ENCODE measurements at regions not wholly inside any gene's neighbourhood (a gene's known extent, or its start where the extent isn't known, plus 50 kb on each side); places are given as distances from the start of the nearest gene placed in this dataset.

DNA sequence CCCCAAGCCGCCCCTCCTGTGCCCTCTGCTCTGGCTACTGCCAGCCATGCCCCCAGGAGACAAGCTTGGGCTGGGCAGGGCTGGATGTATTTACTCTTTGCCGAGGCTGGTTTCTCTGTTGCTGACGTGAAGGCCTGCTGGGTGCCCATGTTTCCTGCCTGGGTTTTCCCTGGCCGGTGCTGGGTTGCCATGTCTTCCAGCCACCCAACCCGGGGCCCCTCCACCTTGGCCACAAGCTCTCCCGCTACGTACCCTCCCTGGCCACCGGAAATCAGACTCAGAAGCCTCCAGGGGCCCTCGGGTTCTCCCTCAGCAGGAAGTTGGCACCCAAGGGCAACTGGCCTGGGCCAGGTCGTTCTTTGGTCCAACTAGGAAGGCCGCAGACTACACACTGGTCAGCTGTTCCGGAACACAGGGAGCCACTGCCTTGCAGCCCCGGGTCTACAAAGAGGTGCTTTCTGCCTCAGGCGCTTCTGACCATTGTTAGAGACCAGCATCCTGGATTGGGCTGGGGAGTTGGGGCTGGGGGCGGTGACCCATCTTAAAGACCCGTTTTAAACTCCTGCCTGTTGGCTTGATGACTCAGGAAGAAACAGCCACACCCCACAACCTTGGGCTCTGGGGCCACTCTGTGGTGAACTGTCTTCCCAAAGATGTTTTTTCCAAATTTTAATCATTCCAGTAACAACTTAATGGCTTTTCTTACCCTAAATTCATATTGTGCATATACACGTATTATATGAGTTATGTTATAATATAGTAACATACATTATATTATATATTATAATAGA lies 71.2 kb upstream of the RUNX3 start:
- POLR2A ChIA-PET: no interaction called here
- no peak for DNase-seq (ENCODE audit: low read depth, low spot score)
- CTCF ChIA-PET: no interaction called here
- peaks cover 22% of the 10 kb centered on the region for H3K27me3 ChIP-seq (ENCODE audit: control insufficient read depth, insufficient read depth, low read length)
- H3K27ac ChIP-seq (ENCODE audit: low read depth, low read length): no peak overlapping the region
- TF ChIP-seq, protein P1, sequence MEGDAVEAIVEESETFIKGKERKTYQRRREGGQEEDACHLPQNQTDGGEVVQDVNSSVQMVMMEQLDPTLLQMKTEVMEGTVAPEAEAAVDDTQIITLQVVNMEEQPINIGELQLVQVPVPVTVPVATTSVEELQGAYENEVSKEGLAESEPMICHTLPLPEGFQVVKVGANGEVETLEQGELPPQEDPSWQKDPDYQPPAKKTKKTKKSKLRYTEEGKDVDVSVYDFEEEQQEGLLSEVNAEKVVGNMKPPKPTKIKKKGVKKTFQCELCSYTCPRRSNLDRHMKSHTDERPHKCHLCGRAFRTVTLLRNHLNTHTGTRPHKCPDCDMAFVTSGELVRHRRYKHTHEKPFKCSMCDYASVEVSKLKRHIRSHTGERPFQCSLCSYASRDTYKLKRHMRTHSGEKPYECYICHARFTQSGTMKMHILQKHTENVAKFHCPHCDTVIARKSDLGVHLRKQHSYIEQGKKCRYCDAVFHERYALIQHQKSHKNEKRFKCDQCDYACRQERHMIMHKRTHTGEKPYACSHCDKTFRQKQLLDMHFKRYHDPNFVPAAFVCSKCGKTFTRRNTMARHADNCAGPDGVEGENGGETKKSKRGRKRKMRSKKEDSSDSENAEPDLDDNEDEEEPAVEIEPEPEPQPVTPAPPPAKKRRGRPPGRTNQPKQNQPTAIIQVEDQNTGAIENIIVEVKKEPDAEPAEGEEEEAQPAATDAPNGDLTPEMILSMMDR (IDR thresholded peaks at IDR 0.05; ENCODE audit: low read depth, low read length): no peak
- peaks cover 4% of the 10 kb centered on the region; the same call in 1 of the 2 replicates for H3K9me3 ChIP-seq (ENCODE audit: control insufficient read depth, insufficient read depth, low read length)
- no peak overlapping the region for H3K4me3 ChIP-seq (ENCODE audit: low read depth, low read length)

DNA sequence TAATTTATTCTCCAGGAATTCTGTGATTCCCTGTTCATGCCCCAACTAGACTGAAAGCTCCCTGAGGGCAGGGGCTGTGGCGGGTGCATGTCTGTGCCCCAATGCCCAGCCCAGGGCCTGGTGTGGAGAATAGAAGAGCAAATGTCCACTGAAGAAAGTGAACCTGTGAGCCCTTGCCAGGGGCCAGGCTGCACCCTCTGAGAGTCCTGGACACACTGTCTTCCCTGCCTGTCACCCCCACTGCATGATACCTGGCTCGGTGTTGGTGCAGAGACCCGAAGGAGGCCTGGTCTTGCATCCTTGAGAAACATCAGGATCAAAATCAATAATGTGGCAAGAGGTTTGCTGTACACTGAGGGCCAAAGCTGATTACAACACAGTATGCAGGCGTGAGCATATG lies 69.8 kb upstream of the RUNX3 start:
- TF ChIP-seq, protein P1 (IDR thresholded peaks at IDR 0.05; ENCODE audit: low read depth, low read length): no peak
- ChIA-PET POLR2A (interaction anchor here (0.7 kb wide), 1 partner anchor 30 kb away, joined by 4 read pairs; no protein-coding TSS in a partner anchor), CTCF (no interaction called here)
- no peak for DNase-seq (ENCODE audit: low read depth, low spot score)
- no peak overlapping the region for H3K4me3 ChIP-seq (ENCODE audit: low read depth, low read length)
- no peak overlapping the region for H3K27ac ChIP-seq (ENCODE audit: low read depth, low read length)
- peaks cover 9% of the 10 kb centered on the region for H3K27me3 ChIP-seq (ENCODE audit: control insufficient read depth, insufficient read depth, low read length)
- peaks cover 4% of the 10 kb centered on the region; the same call in 1 of the 2 replicates for H3K9me3 ChIP-seq (ENCODE audit: control insufficient read depth, insufficient read depth, low read length)

DNA sequence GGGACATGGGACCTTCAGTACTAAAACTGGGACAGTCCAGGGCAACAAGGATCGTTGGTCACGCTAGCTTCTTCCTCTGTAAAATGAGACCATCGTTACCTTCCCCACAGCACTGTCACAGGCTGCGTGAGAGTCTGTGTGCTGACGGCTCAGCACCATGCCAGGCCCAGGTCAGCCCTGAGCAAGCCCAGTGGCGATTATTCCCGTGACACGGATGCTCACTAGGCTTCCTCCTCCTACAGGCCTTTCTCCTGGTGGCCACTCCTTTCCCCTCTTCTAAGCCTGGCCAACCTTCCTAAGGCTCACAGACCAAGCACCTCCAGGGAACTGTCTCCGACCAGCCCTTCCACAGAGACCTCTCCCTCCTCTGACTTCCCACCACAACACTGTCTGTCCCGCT lies 69.3 kb upstream of the RUNX3 start:
- DNase-seq (ENCODE audit: low read depth, low spot score): no peak
- ChIA-PET CTCF (no interaction called here), POLR2A (interaction anchor here (0.7 kb wide), 1 partner anchor 515 kb away, joined by 3 read pairs; no protein-coding TSS in a partner anchor)
- Histone ChIP-seq H3K27me3 (ENCODE audit: control insufficient read depth, insufficient read depth, low read length) (peaks cover 7% of the 10 kb centered on the region), H3K4me3 (ENCODE audit: low read depth, low read length) (no peak overlapping the region), H3K27ac (ENCODE audit: low read depth, low read length) (no peak overlapping the region), H3K9me3 (ENCODE audit: control insufficient read depth, insufficient read depth, low read length) (peaks cover 4% of the 10 kb centered on the region; the same call in 1 of the 2 replicates)
- TF ChIP-seq, protein P1 (IDR thresholded peaks at IDR 0.05; ENCODE audit: low read depth, low read length): no peak

DNA sequence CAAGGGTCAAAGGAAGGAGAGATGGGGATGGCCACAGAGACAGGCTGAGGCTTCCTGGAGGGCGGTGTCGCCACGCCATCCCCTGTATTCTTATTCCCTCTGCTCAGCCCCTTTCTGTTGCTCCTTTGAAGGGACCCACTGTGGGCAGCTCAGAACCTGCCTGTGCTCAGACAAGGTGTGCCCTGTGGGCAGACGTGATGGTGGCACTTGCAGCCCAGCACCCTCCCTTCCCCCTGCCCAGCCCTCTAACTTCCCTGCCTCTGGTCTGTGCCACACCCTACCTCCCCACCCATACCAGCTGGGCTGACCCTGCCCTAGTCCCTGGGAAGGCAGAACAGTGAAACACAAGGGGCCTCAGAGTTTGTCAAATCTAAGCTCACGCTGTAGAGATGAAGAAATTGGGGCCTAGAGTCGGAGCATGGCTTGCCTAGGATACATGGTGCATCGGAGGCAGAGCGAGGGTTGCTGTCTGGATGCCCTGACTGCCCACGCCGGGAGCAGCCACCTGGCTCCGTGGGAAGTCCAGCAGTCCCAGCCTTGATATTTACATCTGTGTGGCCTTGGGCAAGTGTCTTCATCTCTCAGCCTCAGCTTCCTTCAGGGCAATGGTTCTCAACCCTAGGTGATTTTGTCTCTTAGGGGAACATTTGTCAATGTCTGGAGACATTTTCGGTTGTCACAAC lies 68.6 kb upstream of the RUNX3 start:
- peaks cover 4% of the 10 kb centered on the region; the same call in 1 of the 2 replicates for H3K9me3 ChIP-seq (ENCODE audit: control insufficient read depth, insufficient read depth, low read length)
- ChIA-PET CTCF (no interaction called here), POLR2A (interaction anchor here (0.7 kb wide), 1 partner anchor 514 kb away, joined by 3 read pairs; no protein-coding TSS in a partner anchor)
- no peak for DNase-seq (ENCODE audit: low read depth, low spot score)
- H3K27ac ChIP-seq (ENCODE audit: low read depth, low read length): no peak overlapping the region
- peaks cover 8% of the 10 kb centered on the region for H3K27me3 ChIP-seq (ENCODE audit: control insufficient read depth, insufficient read depth, low read length)
- TF ChIP-seq, protein P1 (IDR thresholded peaks at IDR 0.05; ENCODE audit: low read depth, low read length): no peak
- no peak overlapping the region for H3K4me3 ChIP-seq (ENCODE audit: low read depth, low read length)
